ENCODE measurements at regions not wholly inside any gene's neighbourhood (a gene's known extent, or its start where the extent isn't known, plus 50 kb on each side); places are given as distances from the start of the nearest gene placed in this dataset.

DNA sequence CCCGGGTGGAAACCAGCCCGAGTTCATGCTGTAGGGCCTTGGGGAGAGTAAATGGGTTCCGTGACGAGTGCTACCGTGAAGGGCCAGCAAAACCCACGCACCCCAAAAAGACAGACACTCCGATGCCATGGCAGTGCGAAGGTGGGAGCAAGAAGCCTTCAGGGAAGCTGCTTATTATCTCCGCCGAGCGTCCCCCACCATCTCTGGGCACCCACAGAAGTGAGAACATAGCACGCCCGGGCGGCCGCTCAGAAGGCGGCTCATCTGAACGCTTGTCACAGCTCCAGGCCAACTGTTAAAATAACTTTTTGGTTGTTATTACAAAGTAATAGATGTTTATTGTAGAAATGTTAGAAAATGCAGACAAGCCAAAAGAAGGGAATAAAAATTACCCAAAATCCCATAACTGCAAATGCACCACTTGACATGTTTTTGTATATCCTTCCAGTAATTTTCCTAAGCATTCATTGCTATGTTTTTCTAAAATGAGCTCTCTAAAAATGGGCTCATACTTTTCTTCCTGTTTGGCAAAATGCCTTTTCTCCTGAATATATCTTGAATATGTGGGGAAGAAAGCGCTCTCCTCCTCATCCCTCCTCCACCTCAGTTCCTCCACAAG is 234.9 kb downstream of the NPHP4 start:
- TF ChIP-seq CTCF (IDR thresholded peaks at IDR 0.05) (no peak), POLR2A (IDR thresholded peaks at IDR 0.05) (no peak)
